Daoy (cell line): ENCODE measurements at regions not wholly inside any gene's neighbourhood (a gene's known extent, or its start where the extent isn't known, plus 50 kb on each side); places are given as distances from the start of the nearest gene placed in this dataset.

Experiments
- DNase-seq: peaks from one replicate; pipeline ENCODE4 v3.0.0-alpha.2; 2015; ENCODE audit warnings: low read depth

DNA sequence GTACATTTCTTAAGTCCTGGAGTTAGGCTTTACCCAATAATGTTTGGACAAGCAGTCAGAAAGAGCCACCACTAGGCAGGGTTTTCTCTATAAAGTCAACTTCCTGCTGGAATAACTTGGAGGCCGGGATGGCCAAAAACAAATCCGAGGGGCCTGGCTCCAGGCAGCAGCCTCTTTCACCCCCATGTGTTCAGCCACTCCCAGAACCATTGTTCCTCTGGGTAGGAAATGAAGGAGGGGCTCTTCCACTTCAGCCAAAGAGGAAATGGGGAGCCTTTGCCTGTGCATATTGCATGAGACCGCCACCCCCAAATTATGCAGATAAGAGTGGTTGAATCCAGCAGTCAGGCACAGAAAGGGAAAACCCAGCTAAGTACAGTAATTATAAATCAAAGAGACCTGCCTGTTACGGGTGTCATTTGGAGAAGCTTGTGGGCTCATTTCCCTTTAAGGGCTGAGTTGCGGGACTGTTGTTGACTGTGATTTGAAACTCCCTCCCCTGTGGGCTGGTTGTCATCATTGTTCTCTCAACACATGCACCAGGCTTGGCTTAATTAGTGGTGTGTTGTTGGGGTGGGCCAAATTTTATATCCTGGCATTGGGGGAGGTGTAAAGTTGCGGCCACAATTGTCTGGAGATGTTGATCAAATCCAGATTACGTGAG, 212.8 kb upstream of the SOX11 start:
- DNase-seq = no peak

DNA sequence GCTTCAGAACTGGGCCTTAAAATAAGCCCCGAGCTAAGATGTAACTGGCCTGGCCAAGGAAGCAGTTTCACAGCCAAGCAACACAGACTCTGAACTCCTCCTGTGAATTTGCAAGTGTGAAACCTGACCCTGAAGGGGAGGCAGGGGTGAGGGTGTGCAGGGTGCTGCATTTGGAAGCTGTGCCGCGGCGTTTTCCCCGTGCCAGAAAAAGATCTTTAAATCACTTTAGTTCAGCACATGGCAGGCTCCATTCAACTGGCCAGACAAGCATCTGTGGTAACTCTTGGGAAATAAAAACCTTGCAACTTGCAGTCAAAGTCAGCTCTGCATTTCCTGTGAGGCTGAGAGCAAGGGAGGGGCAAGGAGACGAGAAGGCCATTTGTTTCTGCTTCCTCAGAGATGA, 209.3 kb upstream of the SOX11 start:
- peak; percentile 5 for DNase-seq

DNA sequence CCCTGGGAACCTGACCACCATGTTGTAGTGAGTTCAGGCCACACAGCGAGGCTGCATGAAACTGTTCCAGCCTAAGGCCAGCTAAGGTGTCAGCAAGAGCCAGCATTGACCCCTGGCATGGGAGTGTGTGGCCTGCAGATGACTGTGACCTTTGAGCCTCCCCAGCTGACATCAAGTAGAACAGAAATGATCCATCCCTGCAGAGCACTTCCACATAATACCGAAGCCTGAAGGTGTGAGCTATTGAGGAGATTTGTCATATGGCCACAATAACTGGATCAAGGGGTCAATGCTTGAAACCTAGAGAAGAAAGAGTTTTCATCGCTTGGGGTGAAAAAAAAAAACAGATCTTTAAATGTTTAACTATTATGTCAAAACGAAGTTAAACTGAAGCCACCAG, 207.3 kb upstream of the SOX11 start:
- no peak for DNase-seq

DNA sequence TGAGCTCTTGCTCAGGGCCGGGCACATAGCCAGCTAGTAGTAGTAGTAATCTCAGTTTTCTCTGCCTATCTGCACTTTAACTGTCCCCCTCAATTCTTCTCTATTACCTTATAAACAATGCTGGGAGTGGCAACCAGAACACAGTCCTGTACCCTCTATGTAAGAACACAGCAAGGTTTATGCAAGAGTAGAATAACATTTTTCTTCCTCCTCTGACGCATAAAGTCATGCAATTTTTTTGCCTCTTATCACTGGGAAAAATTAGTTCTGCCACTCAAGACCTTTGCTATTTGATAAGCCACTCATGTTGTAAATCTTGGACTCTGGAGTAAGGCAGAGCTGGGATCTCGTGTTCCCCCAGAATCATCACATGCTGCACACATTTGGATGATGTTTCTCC, 200.7 kb upstream of the SOX11 start:
- no peak for DNase-seq

DNA sequence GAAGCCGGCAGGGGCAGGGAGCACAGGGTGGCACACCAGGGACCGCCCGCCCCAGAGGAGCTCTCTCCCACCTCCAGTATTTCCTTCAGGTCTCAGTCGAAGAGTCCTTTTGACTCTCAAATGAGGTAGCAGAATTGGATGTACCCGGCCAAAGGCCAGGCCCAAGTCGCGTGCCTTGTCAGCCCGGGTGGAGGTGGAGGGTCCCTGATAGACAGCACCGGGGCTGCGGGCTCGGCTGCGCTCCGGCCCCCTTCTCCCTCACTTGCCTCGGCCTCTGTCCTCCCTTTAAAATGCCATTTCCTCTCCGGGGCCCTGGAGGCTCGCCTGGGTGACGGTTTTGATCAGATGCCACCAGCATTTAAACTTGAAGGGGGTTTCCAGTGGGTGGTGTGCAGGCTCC, 198.9 kb upstream of the SOX11 start:
- no peak for DNase-seq

DNA sequence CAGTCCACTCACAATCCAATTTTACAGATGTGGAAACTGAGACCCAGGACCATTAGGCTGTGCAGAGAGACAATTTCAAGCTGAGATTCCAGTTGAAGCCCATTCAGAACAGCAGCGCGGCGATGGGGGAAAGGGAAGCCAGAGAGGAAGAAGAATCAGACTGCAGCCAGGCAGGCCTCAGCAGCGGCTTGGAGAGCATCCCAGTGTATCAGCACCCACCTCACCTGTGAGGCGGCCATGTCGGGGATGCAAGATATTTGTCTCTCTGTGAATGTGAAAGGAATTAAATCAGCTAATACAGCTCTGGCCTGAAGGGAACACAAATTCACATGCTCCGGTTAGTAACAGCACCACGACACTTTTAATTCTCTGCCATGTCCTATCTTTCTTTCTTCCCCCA, 198.0 kb upstream of the SOX11 start:
- no peak for DNase-seq

DNA sequence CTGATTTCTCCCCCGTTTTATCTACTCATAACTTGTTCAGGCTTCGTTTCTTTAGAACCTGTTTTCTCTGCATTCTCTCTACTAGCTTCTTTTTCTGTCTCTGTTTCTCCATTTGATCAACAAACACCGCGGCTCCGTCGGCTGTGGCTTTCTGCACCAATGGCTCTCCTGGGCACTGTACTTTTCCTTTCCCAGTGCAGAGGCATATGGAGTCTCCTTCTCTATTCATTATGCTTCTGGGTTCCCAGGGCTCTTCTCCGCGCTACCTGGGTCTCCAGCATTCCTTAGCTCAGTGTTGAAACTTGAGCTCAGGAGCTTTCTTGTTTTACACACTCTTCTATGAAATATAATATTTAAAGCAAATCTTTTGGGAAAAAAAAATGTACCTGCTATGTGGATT, 196.6 kb upstream of the SOX11 start:
- DNase-seq = no peak

DNA sequence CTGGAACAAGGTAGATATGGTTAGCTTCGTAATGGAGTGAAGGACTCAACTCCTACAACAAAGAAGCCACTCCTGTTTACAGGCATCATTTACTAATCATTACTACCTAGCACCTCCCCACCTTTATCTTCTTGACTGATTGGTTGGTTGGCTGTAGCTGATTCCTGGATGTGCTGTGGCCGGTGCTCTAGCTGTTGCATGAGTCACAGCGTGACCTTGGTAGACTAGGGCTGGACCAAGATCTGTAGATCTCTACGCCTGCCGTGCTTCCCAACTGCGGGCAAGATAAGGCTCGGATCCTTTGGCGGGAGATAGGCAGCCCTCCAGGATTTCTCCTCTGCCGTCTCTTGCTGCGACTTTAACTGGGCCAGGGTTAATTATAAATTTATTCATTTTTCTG, 194.3 kb upstream of the SOX11 start:
- DNase-seq = no peak

DNA sequence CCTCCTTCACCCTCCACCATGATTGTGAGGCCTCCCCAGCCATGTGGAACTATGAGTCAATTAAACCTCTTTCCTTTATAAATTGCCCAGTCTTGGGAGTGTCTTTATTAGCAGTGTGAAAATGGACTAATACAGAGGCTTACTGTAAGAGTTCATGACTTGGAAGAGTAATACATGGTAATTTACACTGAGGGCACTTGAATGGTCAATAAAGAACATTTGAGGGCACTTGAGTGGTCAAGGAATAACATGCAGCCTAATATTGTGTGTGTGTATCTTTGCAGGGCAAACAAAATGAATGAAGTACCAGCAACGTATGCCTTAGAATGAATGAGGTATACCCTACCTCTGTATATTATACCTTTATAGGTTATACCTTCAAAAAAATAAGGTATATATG, 190.4 kb upstream of the SOX11 start:
- DNase-seq = no peak

DNA sequence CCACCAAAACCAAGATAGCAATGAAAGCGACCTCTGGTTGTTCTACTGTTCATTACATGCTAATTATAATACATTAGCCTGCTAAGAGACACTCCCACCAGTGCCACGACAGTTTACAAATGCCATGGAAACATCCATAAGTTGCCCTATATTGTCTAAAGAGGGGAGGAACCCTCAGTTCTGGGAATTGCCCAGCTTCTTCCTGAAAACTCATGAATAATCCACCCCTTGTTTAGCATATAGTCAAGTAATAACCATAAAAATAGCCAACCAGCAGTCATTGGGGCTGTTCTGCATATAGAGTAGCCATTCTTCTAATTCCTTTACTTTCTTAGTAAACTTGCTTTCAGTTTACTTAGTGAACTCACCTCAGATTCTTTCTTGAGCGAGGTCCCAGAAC, 189.8 kb upstream of the SOX11 start:
- DNase-seq = no peak

DNA sequence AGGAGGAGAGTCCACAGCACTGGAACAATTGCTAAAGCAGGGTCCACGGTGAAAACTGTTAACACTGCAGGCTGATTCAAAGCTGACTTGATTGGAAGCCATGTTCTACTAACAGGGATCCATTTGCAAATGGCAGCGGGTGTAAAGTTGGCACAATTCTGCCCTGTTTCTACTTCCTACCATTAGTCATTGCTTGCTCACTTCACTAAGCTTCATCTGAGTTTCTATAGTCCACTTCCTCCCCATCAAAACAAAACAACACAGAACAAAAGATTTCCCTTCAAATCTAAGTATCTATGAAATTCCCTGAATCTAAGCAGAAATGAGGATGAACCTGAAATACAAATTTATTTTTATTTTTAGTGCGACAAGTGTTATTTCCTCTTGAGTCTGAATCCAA, 187.4 kb upstream of the SOX11 start:
- no peak for DNase-seq

DNA sequence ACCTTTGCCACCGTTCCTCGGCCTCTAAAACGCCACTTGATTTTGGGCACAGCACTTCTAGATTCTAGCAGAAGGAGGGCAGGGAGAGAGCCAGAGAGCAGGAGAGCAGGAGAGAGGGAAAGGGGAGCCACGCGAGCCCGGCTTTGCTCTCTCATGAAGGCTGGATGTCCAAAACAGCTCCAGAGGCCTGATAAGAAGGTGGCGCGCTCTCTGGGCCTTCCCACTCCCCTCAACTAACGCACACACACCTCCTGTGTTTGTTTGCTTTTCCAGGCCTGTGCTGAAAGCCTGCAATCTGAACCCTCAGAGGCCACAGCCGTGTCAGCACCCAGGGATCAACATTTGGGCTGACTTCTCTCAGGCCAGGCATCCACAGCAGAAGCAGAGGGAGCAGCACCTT, 184.8 kb upstream of the SOX11 start:
- no peak for DNase-seq

DNA sequence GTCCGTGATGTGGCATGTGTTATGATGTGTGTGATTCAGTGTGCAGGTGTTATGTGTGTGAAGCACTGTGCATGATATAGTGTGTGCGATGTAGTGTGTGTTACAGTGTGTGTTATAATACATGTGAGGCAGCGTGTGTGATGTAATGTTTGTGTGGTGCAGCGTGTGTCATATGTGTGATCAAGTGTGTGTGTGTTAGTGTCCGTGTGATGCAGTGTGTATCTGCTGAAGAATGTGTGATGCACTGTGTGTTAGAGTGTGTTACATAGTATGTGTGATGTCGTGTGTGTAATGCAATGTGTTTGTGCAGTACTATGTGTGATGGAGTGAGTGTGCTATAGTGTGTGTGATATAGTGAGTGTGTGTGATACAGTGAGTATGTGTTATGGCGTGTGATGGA, 182.8 kb upstream of the SOX11 start:
- DNase-seq = no peak

DNA sequence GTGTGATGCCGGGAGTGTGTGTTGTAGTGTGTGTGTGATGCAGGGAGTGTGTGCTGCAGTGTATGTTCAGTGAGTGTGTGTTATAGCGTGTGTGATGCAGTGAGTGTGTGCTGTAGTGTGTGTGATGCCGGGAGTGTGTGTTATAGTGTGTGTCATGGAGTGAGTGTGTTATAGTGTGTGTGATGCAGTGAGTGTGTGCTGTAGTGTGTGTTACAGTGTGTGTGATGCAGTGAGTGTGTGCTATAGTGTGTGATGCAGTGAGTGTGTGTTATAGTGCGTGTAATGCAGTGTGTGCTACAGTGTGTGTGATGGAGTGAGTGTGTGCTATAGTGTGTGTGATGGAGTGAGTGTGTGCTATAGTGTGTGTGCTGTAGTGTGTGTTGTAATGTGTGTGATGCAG, 182.1 kb upstream of the SOX11 start:
- no peak for DNase-seq

DNA sequence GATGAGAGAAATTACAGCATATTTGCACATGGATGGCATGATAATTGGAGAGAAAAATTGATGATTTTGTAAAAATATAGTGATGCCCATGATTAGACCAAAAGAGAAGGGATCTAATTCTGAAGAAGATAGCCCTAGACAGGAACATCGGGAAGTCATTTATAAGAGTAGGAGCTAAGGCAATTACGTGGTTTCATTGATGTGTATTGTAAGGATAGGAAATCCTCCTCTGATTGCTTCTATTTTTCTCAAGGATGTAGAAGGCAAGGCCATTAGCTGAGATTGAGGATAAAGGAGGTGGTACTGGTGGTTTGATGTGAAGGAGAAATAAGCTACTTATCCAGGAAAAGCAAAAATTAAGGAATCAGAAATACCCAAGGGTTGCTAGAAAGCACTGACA, 176.5 kb upstream of the SOX11 start:
- DNase-seq = no peak

DNA sequence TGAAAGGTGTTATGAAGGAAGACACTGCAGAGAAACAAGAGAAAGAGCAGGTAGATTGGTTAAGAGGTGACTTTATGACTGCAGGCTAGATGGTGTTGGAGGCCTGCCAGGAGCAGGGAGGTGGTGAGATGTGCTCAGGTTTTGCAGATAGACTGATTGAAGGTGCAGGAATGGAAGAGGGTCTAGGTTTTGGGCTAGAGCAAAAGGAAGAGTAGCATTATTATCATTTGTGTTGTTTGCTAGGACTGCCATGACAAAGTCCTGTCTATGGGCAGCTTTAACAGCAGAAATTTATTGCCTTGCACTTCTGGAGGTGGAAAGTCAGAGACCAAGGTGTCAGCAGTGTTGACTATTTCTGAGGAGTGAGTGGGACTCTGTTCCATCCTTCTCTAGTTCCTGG, 172.9 kb upstream of the SOX11 start:
- DNase-seq = no peak

DNA sequence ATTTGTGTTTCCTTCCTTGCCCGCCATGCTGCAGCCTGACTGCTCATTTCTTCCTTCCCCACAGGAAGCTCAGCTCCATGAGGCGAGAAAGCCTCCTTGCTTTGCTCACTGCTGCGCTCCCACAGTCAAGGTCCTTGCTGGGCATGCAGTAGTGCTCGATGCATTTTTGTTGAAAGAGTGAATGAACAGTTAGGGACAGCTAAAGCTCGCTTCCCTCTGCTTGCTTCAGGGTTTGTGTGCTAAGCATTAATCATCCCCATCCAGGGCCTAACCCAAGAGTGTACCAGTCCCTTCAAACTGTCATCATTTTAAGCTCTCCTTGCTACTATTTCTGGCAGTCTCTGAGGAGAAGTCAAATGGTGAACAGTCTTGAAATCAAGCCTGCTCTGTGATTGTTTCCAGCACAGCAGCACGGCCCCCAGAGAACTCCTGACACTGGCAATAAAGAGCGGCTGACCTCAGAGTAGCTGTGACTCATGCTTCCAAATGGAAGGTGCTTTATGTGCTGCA, 171.7 kb upstream of the SOX11 start:
- DNase-seq = peak; percentile 59

DNA sequence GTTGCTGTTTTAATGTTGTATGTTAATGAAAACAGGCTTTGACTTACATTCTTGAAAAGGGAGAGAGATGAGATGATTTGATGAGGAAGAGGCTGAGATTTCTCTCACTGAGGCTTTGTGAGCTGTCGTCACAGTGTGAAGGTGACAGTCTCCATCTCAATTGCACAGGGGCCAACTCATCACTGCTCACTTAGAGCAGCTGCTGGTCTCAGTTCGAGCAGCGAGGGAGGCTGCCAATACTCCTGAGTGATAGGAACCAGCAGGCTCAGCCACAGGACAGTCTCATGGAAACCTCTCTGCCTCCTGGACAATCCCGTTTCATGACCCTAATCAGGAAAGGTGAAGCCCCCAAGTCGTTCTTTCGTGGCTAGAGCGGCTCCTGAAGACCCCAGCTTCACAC, 170.7 kb upstream of the SOX11 start:
- DNase-seq = no peak

DNA sequence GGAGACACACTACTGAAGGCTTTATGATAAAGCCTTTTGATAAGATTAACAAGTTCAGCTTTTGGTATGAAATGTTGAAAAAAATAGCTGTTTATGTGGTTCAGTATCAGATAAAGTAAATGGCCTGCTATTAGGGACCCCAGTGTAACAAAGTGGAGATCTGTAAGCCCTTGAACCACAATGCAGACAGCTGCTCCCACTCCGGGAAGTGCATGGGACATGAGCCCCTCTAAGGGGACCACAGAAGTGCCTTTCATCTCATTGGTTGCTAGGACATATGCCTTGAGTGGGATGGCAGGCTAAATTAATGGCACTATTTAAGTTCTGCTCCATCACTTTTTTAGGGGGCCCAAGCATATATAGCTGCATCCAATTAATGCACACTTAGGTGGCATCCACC, 167.6 kb upstream of the SOX11 start:
- DNase-seq = no peak

DNA sequence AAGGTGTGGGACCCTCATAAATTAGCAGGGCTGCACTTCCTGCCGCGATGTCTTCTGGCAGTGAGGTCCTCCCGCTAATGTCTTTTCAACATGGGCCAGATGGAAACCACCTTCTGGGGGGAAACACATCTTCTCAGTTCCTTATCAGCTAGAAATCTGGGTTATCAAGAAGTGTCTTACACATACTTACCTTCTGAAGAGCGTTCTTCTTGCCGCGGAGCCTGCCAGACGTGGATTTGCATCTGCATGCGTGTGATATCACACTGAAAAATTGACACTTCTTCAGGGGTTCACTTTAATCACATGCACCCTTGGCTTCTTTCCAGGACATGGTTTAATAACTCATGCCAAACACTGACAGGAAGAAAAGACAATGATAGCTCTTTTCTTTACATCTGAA, 163.5 kb upstream of the SOX11 start:
- no peak for DNase-seq

DNA sequence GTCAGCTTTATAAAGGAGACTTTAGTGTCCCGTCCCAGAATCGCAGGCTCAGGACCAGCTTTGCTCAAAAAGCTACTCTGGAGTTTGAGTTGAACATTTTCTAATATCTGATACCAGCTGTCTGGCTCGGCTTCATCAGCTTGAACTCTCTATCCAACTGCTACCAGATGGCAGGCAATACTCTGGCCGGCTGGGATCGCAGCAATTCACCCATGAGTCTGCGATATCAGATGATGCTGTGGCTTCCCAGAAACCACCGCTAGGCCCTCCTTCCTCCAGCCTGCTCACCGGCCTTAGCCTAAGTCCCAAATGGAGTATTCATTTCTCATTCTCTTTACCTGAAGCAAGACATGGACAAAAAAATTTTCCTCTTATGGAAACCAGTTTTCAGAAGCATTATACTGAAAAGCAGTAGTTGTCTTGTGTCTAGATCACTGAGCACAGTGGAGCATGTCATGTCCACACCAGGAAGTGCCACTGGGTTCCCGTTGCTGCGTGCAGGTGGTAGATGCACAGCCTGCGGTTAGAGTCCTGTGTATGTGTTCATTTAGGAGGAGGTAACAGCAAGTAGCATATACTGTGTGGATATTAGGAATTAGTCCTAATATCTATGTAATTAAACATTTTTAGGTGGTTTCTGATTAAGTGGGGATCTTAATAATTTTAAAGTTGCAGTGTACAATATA, 162.0 kb upstream of the SOX11 start:
- no peak for DNase-seq

DNA sequence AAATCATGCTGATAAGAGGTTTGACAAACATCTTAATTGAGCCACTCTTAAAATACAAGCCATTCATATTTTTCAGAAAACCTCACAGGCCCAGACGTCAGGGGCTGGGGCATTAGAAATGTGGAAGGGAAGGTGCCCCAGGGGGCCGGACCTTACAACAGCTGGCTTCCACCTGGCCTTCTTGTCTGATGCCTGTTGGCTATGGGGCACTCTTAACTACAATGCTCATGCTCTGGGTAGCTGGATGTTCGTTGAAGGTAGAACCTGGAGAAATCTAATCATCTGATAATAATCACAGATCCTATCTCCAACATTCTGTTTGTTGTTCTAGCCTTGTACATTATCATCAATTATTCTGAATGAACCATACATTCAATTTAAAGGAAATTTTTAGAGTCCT, 156.9 kb upstream of the SOX11 start:
- no peak for DNase-seq

DNA sequence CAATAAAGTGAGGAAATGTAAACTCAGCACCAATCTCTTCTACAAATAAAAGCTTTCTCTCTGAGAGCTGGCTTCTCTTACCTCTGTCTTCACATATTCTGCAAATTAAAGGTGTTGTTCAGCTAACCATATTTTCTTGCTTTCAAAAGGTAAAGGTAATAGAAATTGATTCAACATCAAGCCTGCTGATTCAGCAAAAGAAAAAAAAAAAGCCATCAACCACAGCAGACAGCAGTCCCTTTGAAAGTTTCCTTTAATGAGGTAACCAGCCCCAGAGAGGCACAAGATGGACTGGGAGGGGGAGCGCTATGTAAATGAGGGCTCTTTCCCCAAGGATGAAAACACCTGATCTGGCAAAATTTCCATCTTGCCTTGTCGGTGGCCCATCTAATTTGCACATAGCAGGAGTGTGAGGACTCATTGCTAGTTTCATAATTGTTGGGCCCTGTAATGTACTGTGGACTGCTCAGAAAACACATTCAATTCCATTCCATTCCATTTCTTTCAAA, 154.9 kb upstream of the SOX11 start:
- no peak for DNase-seq

DNA sequence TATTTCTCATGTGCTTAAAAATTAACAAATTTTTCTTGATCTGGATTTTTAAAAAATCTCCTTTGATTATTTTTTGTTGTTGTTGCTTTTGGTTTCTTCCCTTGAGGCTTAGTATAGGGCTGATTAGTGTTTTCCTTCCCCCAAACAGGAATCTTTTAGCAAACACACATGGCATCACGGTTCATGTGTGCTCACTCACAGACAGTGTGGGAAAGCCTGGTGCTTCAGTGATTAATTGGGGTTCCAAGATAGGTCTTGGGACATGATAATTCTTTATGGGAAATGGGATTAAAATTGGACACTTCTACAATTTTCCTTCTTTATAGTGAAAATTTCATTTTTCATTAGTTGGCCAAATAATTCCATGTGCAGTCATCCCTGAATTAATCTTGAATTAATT, 153.9 kb upstream of the SOX11 start:
- DNase-seq = no peak
